ENCODE measurements at regions not wholly inside any gene's neighbourhood (a gene's known extent, or its start where the extent isn't known, plus 50 kb on each side); places are given as distances from the start of the nearest gene placed in this dataset.

GRCh38 chr13:61021838-61022237 is 393.8 kb downstream of the PCDH20 start:
- no peak for ATAC-seq

- no peak for ATAC-seq
These were observed 401.9 kb downstream of the PCDH20 start for GRCh38 chr13:61013796-61014195.

DNA sequence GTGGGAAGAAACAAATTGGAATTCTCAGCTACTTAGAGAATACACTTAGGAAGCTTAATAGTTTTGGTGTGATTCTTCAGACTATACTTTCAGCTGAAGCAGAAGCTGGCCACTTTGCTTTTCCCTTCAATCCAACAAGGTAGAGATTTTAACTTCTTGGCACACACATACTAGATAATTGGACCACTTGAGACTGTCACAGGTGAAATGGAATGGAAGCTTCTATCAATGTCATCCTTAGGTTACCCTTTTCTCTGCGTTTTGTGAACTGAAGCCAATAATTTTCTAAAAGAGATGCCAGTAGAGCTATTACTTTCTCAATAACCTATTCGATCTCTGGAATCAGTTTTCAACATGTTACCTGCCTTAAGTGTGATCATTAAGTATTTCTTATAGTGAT is 405.3 kb downstream of the PCDH20 start:
- no peak for ATAC-seq

- no peak for ATAC-seq
These were observed 413.0 kb downstream of the PCDH20 start for GRCh38 chr13:61002686-61003085.

DNA sequence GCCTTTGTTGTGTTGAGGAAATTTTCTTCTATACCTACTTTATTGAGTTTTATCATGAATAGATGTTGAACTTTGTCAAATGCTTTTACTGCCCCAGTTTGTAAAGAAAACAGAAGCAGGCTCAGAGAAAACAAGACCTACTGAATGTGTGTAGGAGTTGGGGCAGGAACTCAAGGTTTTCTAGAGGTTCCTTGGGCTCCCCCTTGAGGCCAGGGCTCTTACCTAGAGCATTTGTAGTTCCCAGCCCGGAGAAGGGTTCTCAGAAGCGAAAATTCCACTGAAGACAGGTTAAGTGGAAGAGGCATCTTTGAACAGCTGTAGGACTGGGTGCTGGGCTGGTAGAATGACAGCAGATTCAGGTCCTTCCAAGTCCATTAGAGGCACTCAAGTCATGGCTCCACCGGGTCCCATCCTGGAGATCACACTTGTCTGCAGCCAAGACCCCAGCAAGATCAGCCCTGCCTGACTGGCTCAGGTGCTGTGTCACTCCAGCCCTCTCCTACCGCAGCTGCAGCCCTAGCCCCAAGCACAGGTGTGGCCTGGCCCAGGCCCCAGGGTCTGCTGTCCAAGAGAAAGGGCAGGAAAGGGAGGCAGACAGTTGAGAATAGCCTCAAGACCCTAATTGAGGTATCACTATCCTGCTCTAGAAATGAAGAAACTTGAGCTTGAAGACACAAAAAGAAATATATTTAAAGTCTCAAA is 425.5 kb downstream of the PCDH20 start:
- ATAC-seq = peak; percentile 38

DNA sequence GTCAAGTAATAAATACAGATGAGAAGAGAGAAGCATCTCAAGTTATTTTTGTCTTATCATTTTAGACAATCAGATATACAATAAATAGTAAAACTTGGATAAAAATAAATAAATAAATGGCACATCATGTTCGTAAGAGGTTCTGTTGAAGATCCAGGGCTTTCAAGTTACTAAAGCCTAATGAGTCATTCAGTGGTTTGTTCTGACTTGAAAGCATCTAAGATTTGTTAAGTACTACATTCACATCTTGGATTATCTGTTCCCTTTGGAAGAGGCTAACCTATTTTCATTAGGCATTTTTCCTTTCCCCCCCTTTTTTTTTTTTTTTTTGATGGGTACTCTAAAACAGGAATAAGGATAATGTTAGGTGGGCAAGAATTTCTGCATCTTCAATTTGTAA is 429.3 kb downstream of the PCDH20 start:
- peak; percentile 67 for ATAC-seq

GRCh38 chr13:60981407-60981806 is 434.2 kb downstream of the PCDH20 start:
- ATAC-seq = no peak

- ATAC-seq = no peak
These were observed 439.3 kb downstream of the PCDH20 start for GRCh38 chr13:60976367-60976766.

- no peak for ATAC-seq
These were observed 441.4 kb downstream of the PCDH20 start for GRCh38 chr13:60974296-60974695.

DNA sequence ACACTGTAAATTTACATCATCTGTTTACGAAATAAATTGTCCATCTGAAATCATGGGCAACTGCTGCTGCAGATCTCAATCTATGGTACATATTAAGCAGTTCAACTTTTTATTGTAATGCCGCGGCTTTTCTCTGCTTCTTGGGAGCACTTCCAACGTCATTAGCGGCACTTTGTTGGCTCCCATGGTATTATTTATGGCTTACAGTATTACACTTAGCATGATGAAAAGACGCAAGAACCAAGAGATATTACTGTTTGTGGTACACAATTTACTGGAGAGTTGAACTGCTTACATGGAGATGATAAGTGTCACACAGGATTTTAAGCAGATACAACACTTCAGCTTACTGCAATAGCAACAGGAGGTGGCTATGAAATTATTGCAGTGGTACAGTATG is 442.1 kb downstream of the PCDH20 start:
- ATAC-seq = no peak

DNA sequence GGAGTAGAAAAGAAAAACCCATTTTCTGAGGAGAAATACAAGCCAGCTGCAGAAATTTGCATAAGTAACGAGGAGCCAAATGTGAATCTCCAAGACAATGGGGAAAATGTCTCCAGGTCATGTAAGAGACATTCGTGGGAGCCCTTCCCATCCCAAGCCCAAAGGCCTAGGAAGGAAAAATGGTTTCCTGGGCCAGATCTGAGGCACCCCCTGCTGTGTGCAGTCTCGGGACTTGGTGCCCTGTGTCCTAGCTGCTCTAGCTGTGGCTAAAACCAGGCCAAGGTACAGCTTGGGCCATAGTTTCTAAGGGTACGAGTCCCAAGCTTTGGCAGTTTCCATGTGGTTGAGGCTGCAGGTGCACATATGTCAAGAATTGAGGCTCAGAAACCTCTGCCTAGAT is 444.9 kb downstream of the PCDH20 start:
- ATAC-seq = no peak

DNA sequence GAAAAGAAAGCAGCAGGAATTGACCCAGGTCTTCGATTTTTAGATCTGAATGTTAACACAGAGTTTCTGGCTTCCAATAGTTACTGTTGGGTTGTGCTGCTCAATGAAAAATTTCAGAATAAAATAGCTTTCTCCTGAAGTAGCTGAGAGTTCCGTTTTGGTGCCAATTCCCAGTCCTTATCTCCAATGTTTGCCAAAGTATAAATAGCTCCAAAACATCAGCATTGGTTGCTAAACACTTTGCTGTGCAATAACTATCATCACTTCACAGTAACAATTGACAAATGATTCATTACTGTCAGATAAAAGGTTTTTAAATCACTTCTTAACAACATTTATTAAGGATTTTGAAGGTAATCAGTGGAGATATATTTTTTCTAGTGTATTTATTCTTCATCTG is 446.0 kb downstream of the PCDH20 start:
- ATAC-seq = no peak

- no peak for ATAC-seq
These were observed 456.2 kb downstream of the PCDH20 start for GRCh38 chr13:60959427-60959826.

- ATAC-seq = no peak
These were observed 457.8 kb downstream of the PCDH20 start for GRCh38 chr13:60957816-60958215.

- peak; percentile 55 for ATAC-seq
These were observed 470.3 kb downstream of the PCDH20 start for GRCh38 chr13:60945396-60945795.

- ATAC-seq = peak; percentile 75
These were observed 470.8 kb downstream of the PCDH20 start for GRCh38 chr13:60944863-60945262.

DNA sequence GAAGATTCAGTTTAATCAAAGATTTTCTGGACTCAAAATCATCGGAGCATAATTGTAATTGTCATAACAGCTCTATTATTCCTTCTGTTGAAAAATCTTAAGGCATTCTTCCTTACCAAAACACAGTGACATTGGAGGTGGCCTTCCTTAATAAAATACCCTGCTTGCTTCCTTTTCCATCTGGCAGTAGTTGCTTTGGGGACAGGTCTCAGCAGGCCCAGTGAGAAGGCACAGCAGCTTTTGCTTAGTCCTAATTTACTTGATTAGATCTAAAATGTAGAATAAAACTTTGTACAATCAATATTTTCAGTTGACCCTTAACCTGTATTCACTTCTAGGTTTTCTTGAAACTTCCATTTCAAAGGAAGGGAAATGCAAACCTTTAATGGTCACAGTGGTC is 471.6 kb downstream of the PCDH20 start:
- no peak for ATAC-seq

DNA sequence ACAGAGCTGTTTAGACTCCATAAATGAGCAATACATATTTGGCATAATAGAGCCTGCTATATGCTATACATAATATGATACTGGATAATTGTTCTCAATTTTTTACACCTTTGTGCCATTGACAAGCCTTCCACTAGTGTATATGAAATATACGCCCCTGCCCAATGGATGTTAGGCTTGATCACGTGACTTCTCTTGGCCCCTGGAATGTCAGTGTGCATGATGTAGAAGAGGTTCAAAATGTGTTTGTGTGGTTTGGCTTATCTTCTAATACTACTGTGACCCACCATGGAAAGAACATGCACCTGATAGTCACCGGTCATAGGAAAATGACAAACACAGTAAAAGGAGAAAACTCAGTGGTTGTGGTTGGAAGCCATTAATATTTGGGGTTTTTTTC is 479.4 kb downstream of the PCDH20 start:
- no peak for ATAC-seq

- ATAC-seq = peak; percentile 53
These were observed 482.0 kb downstream of the PCDH20 start for GRCh38 chr13:60933638-60934037.

GRCh38 chr13:60931858-60932546 is 483.6 kb downstream of the PCDH20 start:
- no peak for ATAC-seq

GRCh38 chr13:60925686-60926085 is 490.0 kb downstream of the PCDH20 start:
- ATAC-seq = no peak

- ATAC-seq = no peak
These were observed 490.8 kb downstream of the PCDH20 start for GRCh38 chr13:60924856-60925255.

DNA sequence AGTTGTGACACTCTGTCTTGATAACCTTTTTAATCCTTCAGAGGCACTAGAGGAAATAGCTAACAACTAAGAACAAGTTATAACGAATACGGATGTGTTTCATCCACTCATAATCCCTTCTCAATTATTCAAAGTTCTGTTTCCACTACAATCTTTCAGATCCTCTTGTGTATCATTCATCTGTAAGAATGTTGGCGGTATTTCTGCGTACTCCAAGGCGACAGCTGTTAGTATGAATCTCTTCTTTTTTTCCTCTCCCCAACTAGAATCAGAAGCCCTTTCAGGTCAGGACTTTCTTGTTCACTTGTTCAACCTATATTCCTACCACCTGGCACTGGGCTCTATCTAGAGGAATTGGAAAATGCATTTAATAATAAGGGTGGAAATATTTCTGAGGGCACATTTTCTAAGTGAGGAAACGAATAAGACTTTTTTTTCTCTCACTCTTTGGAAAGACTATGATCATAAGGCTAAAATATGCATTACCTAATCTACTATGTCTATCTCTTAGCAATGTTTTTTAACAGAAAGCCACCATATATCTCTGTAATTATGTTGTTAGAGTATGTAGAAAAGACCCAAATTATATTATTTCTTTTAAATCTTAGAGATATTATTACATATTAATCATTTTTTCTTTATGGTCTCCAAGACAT is 492.9 kb downstream of the PCDH20 start:
- no peak for ATAC-seq

- ATAC-seq = no peak
These were observed 496.8 kb downstream of the TDRD3 start for GRCh38 chr13:60893801-60894200.

Measured in esophagus mucosa (tissue), 1 donor.